DMS79 (cell line): ENCODE measurements at regions not wholly inside any gene's neighbourhood (a gene's known extent, or its start where the extent isn't known, plus 50 kb on each side); places are given as distances from the start of the nearest gene placed in this dataset.
A peak's percentile ranks its signal among the peaks of the same experiment; 100 is the strongest.

Experiments
- DNase-seq: peaks from one replicate; lab custom pipeline; 2025; lab: John Stamatoyannopoulos, UW

GRCh38 chr22:48595511-48595905 is 1232.2 kb downstream of the BRD1 start:
- no peak for DNase-seq

GRCh38 chr22:48594757-48595510 is 1232.7 kb downstream of the BRD1 start:
- no peak for DNase-seq

DNA sequence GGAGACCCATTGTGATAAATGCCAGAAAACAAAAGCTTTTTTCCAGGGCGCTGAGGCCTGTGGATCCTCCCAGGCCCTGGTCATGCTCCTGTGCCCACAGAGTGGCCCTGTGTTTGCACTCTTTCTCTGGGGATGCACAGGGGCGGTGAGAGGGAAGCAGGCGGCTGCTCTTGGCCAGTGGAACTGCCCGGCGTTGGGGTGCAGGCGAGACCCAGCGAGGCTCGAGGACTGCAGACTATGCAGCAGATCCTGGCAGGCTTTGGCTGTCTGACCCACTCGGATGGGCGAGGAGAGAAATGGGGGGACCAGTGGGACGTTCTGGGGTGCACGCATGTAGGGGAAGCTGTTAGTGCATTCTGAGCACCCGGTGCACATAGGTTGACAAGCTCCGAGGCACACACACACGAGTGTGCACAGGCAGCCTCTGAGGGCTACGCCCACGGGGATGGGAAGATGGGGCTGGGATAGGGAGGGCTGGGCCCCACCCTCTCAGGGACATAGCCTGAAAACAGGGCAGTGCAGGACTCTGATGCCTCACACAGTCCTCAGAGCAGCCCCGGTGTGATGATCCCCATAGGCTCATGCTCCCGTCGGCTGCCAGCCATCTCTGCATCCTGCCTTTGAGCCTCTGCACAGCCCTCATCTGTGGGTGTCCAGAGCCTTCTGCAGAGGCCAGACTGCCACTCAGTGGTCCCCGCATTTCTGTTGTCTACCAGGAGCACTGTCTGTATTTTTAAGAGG is 1233.5 kb downstream of the BRD1 start:
- peak; percentile 51 for DNase-seq

DNA sequence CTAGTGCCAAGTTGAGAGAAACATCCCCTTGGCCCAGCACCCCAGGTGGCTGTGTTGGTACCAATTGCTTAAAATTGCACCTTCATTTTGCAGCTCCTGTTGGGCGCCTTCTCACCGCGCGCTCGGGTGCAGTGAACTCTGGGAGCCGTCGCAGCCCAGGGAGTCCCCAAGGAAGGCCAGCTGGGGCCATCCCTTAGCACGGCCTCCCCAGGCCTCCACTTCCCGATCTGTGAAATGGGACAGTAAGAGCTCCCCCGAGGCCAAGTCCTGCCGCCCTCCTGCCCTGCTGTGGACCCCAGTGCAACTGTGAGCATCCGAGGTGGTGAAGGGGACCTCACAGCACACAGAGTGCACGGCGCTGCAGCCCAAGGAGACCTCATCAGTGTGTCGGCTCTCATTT is 1234.1 kb downstream of the BRD1 start:
- no peak for DNase-seq

- DNase-seq: no peak
Observed at GRCh38 chr22:48592931-48593330, 1234.7 kb downstream of the BRD1 start.

DNA sequence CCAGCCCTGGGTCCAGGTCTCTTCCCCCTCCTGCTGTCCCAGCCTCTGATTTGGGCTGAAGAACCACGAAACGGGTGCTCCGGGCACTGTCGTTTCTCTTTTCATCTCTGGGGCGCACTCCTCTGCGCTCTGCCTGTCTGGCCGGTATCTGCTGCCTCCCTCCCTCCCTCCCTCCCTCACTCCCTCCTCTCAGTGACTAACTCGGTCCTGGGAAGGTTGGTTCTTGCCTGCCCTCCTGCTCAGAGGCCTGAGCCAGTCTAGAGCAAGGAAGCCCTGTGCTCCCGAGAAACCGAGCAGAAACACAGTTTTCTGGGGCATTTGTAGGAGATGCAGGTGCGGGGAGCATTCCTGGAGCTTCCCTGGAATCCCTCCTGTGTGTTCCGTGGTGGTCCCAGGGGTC is 1235.2 kb downstream of the BRD1 start:
- no peak for DNase-seq

GRCh38 chr22:48592066-48592345 is 1235.7 kb downstream of the BRD1 start:
- no peak for DNase-seq

DNA sequence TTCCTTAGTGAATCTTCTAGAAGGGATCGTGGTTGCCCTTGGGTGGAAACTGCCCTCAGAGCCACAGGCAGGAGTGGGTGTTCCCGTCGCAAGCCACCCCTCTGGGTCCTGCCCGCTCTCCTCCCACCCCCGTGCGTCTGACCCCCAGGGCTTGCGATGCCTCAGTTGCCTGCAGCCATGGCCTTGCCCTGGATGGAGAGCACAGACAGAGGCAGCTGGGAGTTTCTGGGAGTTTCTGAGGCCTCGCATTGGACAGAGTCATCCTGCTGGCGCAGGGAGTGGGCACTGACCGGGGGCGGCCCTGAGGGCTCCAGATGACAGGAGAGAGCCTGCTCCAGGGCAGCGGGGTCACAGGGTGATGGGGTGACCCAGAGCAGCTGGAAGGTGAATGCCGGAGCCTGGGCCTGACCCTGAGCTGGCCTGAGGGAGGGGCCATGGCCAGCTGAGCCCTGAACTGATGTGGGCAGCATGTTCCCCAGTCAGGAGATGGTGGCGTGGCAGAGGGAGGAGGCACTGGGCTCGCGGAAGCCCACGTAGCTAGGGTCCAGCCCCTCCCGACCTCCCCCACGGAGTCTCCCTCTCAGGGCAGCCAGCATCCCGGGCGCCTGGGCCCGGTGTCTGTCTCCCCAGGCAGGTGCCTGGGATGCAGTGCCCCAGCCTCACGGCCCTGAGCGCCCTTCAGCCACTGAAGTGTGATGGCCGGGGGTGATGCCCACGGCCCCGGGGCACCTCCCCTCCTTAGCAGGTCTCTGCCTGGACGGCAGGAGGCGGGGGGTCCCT is 1236.2 kb downstream of the BRD1 start:
- DNase-seq: no peak

DNA sequence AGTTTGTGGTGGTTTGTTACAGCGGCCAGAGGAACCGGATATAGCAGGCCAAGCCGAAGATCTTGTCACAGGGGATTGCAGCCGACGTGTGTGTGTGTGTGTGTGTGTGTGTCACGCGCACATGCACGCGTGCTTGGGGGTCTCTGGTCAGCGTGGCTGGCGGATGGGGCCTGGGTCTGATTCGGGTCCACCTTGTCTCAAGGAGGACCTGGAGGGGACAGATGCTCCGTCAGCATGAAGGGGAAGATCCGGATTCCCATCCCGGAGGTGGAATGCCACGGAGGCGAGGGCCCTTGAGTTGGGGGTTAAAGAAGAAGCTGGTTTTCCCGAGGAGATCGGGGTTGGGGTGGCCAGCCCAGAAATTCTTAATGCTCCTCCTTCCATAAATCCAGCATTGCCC is 1237.8 kb downstream of the BRD1 start:
- no peak for DNase-seq

- DNase-seq: peak; percentile 48
Observed at GRCh38 chr22:48588878-48589450, 1238.7 kb downstream of the BRD1 start.

DNA sequence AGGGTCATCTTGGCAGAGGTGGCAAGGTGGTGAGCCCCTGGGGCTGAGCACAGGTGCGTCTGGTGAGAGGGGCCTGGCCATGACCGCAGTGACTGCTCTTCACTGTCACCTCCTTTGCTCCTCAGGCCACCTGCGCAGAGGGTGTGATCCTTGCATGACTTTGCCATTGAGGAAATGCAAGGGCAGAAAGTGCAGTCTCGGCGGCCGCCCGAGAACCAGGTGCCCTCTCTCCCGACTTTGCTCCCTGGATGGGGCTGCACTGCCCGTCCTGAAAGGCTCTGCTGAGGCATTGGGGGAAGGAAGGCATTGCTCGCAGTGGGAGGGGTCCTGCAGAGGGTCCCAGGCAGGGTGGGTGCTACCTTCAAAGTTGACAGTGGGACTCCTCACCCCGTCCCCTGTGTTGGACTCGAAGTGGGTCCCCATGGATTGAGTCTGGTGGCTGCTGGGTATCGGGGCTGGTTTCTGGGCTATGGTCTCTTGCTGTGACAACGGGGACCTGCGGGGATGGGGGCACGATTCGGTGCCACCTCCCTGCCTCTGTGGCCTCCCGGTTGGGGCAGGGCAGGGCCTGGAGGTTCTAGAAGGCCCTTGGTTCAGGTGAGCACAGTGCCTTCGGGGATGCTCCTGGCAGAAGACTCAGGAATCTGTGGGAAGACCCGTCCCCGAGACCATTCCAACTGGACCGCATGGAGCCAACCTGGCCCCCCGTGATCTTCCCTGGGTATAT is 1239.4 kb downstream of the BRD1 start:
- no peak for DNase-seq

DNA sequence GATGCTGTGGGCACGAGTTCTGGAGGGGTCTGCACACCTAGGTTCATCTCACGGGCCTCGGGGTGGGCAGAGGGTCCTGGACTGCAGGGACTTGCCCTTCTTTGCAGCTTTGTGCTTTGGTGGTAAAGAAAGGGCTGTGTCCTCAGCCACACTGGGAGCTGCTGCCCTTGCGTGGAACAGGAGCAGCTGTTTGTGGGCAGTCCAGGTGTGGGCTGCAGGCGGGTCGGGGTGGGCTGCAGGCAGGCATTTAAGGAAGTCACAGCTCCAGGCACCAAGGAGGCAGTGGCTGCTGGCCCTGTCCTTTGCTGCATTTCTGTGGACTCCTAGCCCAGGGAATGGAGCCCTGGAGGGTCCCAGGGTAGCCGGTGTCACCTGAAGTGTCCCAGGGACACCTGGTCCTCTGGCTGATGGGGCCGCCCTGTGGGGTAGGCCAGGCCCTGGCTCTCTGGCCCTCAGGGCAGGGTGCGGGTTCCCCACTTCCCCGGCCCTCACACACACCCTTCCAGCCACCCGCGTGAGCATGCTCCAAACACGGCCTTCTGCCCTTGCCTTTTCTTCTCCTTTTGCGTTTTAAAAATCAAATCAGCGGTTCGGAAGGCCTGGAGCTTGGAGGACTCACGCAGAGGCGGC is 1240.3 kb downstream of the BRD1 start:
- DNase-seq: no peak

GRCh38 chr22:48586799-48587185 is 1240.9 kb downstream of the BRD1 start:
- DNase-seq: no peak

DNA sequence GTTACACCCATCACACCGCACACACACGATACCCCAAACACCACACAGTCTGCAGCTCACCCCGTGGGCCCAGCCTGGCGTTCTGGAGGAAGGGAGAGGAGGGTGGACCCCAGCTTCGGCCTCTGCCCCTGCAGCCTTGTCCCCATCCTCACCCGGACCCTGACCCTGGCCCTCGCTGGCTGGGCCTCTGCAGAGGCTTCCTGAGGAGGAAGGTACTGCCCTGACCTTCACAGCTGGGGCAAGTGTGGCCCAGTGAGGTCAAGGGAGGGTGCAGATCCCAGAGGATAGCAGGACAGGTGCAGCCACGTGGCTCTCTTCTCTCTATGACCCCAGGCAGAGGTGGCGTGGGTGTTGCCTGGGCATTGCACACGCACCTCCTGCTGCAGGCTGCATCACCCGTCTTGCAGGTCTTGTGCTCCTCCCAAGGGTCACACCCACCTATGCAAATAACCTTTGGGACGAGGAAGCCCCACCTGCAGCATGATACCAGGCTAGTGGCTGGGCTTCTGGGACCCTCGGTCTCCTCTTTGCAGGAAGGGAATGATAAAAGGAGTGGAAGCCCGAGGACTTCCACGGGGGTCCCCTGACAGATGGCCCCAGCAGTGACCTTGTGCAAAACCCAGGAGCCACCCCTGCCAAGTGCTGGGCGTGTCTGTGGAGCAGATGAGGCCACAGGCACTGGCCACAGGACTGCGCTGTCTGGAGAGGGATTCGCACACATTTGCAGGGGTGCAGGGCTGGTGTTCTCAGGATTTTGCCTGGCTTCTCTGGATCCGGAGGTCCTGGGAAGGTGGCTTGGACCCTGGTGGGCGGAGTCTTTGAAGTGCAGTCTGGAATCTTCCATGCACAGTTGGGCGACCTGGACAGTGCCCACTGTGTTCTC is 1241.5 kb downstream of the BRD1 start:
- DNase-seq: no peak

GRCh38 chr22:48584170-48584569 is 1243.5 kb downstream of the BRD1 start:
- no peak for DNase-seq

GRCh38 chr22:48581796-48582469 is 1245.7 kb downstream of the BRD1 start:
- DNase-seq: no peak

- DNase-seq: no peak
Observed at GRCh38 chr22:48581205-48581766, 1246.4 kb downstream of the BRD1 start.

GRCh38 chr22:48580481-48580970 is 1247.1 kb downstream of the BRD1 start:
- no peak for DNase-seq

- no peak for DNase-seq
Observed at GRCh38 chr22:48579928-48580309, 1247.8 kb downstream of the BRD1 start.
